BJ (cell line): ENCODE measurements at regions not wholly inside any gene's neighbourhood (a gene's known extent, or its start where the extent isn't known, plus 50 kb on each side); places are given as distances from the start of the nearest gene placed in this dataset.

Experiments used
- CTCF ChIA-PET: fragments of 350-600 bp; formaldehyde crosslinking; extraction: SDS; loops from one replicate; lab custom pipeline; 2021; ENCODE audit warnings: antibody characterized with exemption, inconsistent platforms; lab: Yijun Ruan, JAX
- POLR2A ChIA-PET: fragments of 300-600 bp; sonication (Branson Sonifier 250); formaldehyde crosslinking; extraction: SDS; loops from one replicate; lab custom pipeline; 2021; ENCODE audit warnings: antibody characterized with exemption; lab: Charles Lee
- DNase-seq: peaks from one replicate; pipeline ENCODE4 v3.0.0-alpha.2; 2011; ENCODE audit warnings: low read depth
- H3K27me3 ChIP-seq: 2 replicates; pipeline ENCODE4 v1.6.0; 2011; ENCODE audit warnings: low read length; ENCODE audit not compliant: control insufficient read depth, insufficient read depth
- H3K36me3 ChIP-seq: 2 replicates; pipeline ENCODE4 v1.5.1; 2011; ENCODE audit warnings: low read length; ENCODE audit not compliant: control insufficient read depth, insufficient read depth
- H3K4me3 ChIP-seq: 2 replicates; pipeline ENCODE4 v1.5.1; 2011; ENCODE audit warnings: low read depth, mild to moderate bottlenecking, control low read depth, low read length
- TF ChIP-seq, protein P1 (sequence below): IDR thresholded peaks from 2 replicates; pipeline ENCODE4 v1.5.1; 2011; ENCODE audit warnings: low read depth, mild to moderate bottlenecking, control low read depth, inconsistent platforms, low read length, moderate library complexity; ENCODE audit not compliant: insufficient read depth

GRCh38 chr16:64370112-64370511 lies 751.8 kb downstream of the CDH11 start:
- POLR2A ChIA-PET, result no interaction called here
- DNase-seq, result no peak
- H3K27me3 ChIP-seq, result no peaks in the 10 kb centered on the region
- H3K4me3 ChIP-seq, result no peak overlapping the region
- H3K36me3 ChIP-seq, result no peaks in the 10 kb centered on the region
- CTCF ChIA-PET, result no interaction called here
- TF ChIP-seq, protein P1, sequence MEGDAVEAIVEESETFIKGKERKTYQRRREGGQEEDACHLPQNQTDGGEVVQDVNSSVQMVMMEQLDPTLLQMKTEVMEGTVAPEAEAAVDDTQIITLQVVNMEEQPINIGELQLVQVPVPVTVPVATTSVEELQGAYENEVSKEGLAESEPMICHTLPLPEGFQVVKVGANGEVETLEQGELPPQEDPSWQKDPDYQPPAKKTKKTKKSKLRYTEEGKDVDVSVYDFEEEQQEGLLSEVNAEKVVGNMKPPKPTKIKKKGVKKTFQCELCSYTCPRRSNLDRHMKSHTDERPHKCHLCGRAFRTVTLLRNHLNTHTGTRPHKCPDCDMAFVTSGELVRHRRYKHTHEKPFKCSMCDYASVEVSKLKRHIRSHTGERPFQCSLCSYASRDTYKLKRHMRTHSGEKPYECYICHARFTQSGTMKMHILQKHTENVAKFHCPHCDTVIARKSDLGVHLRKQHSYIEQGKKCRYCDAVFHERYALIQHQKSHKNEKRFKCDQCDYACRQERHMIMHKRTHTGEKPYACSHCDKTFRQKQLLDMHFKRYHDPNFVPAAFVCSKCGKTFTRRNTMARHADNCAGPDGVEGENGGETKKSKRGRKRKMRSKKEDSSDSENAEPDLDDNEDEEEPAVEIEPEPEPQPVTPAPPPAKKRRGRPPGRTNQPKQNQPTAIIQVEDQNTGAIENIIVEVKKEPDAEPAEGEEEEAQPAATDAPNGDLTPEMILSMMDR, result no peak

- Histone ChIP-seq H3K27me3 (no peaks in the 10 kb centered on the region), H3K36me3 (no peaks in the 10 kb centered on the region), H3K4me3 (no peak overlapping the region)
- POLR2A ChIA-PET, result no interaction called here
- TF ChIP-seq, protein P1, result no peak
- no peak for DNase-seq
- CTCF ChIA-PET, result interaction anchor here (1.2 kb wide), 1 partner anchor 14 kb away, joined by 4 read pairs; no protein-coding TSS in a partner anchor
Measured at GRCh38 chr16:64365448-64365931, 756.4 kb downstream of the CDH11 start.

DNA sequence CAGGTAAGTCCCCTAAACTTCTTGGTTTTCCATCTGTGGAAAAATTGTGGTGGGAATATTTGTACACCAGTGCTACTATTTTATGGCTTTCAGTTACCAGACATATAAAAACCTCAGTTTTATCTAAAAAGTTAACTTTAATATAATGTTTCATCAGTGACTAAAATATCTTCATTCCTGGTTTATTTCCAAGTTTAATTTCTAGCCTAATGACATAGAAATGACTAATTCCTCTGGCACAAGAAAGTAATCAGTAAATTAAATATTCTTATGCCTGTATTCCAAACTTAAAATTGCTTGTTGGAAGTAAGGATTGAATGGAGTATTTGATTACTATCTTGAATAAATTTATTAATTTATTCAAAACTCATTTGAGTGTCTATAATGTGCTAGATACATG lies 757.0 kb downstream of the CDH11 start:
- CTCF ChIA-PET, result no interaction called here
- TF ChIP-seq, protein P1, result no peak
- Histone ChIP-seq H3K27me3 (no peaks in the 10 kb centered on the region), H3K36me3 (no peaks in the 10 kb centered on the region), H3K4me3 (no peak overlapping the region)
- POLR2A ChIA-PET, result no interaction called here
- DNase-seq, result no peak

DNA sequence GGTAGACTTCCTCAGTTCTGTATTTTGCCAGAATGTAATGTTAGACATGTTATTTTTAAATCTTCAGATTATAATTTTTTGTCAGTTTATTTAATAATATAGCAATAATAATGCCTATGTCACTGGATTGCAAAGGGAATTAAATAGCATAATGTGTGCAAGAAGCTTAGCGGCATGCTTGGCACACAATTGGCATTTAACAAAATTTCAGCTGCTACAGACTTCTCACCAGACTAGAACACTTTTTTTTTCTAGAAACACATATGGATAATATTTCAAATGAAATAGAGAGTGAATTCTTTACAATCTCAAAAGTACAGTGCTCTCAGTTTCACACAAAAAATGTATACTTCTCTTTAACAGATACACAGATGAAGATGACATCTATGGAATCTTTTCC lies 757.4 kb downstream of the CDH11 start:
- TF ChIP-seq, protein P1, result no peak
- no peak for DNase-seq
- Histone ChIP-seq H3K27me3 (no peaks in the 10 kb centered on the region), H3K4me3 (no peak overlapping the region), H3K36me3 (no peaks in the 10 kb centered on the region)
- ChIA-PET POLR2A (no interaction called here), CTCF (no interaction called here)

DNA sequence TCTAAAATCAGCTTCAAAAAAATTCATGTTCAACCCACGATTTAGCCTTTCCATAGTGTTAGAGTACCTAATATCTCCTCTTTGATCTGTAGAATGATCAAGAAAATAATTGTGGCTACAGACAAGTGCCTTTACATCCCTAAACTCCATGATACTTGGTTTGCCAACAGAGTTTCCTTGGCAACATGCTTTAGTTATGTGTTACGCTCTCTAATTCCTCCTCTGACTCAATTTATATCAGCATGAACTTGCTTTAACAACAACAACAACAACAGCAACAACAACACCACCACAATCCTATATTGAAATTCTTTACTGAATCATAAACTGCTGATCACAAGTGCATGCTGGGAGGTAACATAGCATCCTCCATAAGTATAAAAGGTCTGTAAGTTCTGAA lies 757.8 kb downstream of the CDH11 start:
- CTCF ChIA-PET, result no interaction called here
- POLR2A ChIA-PET, result no interaction called here
- Histone ChIP-seq H3K27me3 (no peaks in the 10 kb centered on the region), H3K4me3 (no peak overlapping the region), H3K36me3 (no peaks in the 10 kb centered on the region)
- no peak for DNase-seq
- TF ChIP-seq, protein P1, result no peak
